Aorta (tissue), 5 donors: ENCODE measurements at regions not wholly inside any gene's neighbourhood (a gene's known extent, or its start where the extent isn't known, plus 50 kb on each side); places are given as distances from the start of the nearest gene placed in this dataset.
"Not testable (repeated sequence)": the region's sequence is repeated elsewhere in the genome, so short reads cannot be mapped to it uniquely, and the experiment has no call there.

Experiments used
- ATAC-seq: fragments of 200-7000 bp; cut with Tn5 transposase; one replicate; pipeline ENCODE4 v1.9.1; 2022; ENCODE audit warnings: moderate library complexity; ENCODE audit not compliant: low FRiP score
- DNase-seq, 2 donors: peaks; one replicate each; pipeline ENCODE4 v3.0.0-alpha.2; 2020
- H3K27ac ChIP-seq, 2 donors: one replicate each; pipeline ENCODE4 v1.5.1; 2013; ENCODE audit warnings: low read length in 2 of 2, mild to moderate bottlenecking in 2 of 2, moderate library complexity in 2 of 2, control low read depth in 1 of 2, inconsistent platforms in 1 of 2, low read depth in 1 of 2
- H3K27me3 ChIP-seq, 2 donors: one replicate each; pipeline ENCODE4 v1.6.1; 2013; ENCODE audit warnings: control low read depth in 1 of 2, low read length in 1 of 2, mild to moderate bottlenecking in 1 of 2, moderate library complexity in 1 of 2; ENCODE audit not compliant: insufficient read depth in 2 of 2, control insufficient read depth in 1 of 2
- H3K36me3 ChIP-seq, 2 donors: one replicate each; pipeline ENCODE4 v1.6.1; 2013; ENCODE audit warnings: control low read depth in 1 of 2, low read length in 1 of 2, mild to moderate bottlenecking in 1 of 2; ENCODE audit not compliant: insufficient read depth in 2 of 2, control insufficient read depth in 1 of 2
- H3K4me1 ChIP-seq, 2 donors: one replicate each; pipeline ENCODE4 v1.6.1; 2013; ENCODE audit warnings: low read length in 2 of 2, control low read depth in 1 of 2, mild to moderate bottlenecking in 1 of 2, moderate library complexity in 1 of 2; ENCODE audit not compliant: insufficient read depth in 2 of 2, control insufficient read depth in 1 of 2
- H3K4me3 ChIP-seq, 2 donors: one replicate each; pipeline ENCODE4 v1.5.1; 2013; ENCODE audit warnings: low read length in 2 of 2, control low read depth in 1 of 2, mild to moderate bottlenecking in 1 of 2
- H3K9me3 ChIP-seq: one replicate; pipeline ENCODE4 v1.6.1; 2013; ENCODE audit warnings: mild to moderate bottlenecking, low read length; ENCODE audit not compliant: control insufficient read depth
- WGBS, 2 donors: extraction: QIAGEN DNeasy Blood & Tissue Kit; methylation state at CpG; one replicate each; pipeline ENCODE4 v1.1.7; 2013; 5-methylcytosine and 5-hydroxymethylcytosine counted together
- intact Hi-C, 2 donors: fragments of 100-400 bp; cut with DNase I; formaldehyde crosslinking; loops; one replicate each; pipeline versions ENCODE4 v1.14.2 to v1.15.0; 2022
- donor health status: healthy with polysubstance abuse.
- donor health status: Bipolar disorder and iron deficiency.
- donor health status: DM: no; HTN: no; CAD: no.
- donor health status: DM: no; HTN: no; CAD: no.
- donor health status: DM: yes; HTN: yes; CAD: no.

- no peaks in the 10 kb centered on the region for H3K27me3 ChIP-seq
- ATAC-seq = peak; percentile 36
- no peaks in the 10 kb centered on the region for H3K36me3 ChIP-seq
- intact Hi-C loops = no loop called here
- whole genome bisulfite sequencing, 2 donors = 90 to 92% methylated on average over 21 of the region's 21 CpGs
- no peak overlapping the region for H3K4me3 ChIP-seq
- peak in 1 of 2 donors; percentile 70 for DNase-seq
- H3K4me1 ChIP-seq = no peaks in the 10 kb centered on the region
- H3K9me3 ChIP-seq = no peaks in the 10 kb centered on the region
- no peak overlapping the region for H3K27ac ChIP-seq
Measured at GRCh38 chr7:408751-409311, 110.8 kb downstream of the PDGFA start.

GRCh38 chr7:409339-410281, 110.0 kb downstream of the PDGFA start:
- H3K27me3 ChIP-seq = no peaks in the 10 kb centered on the region
- intact Hi-C loops = no loop called here
- no peaks in the 10 kb centered on the region for H3K36me3 ChIP-seq
- WGBS, 2 donors = 79 to 80% methylated on average over 34 of the region's 34 CpGs
- H3K4me1 ChIP-seq = no peaks in the 10 kb centered on the region
- H3K4me3 ChIP-seq = no peak overlapping the region
- peak; percentile 10 for ATAC-seq
- no peaks in the 10 kb centered on the region for H3K9me3 ChIP-seq
- peak; percentile 22 to 67 for DNase-seq
- H3K27ac ChIP-seq = no peak overlapping the region

- intact Hi-C loops = no loop called here
- Histone ChIP-seq H3K27me3 (no peaks in the 10 kb centered on the region), H3K4me1 (no peaks in the 10 kb centered on the region), H3K9me3 (no peaks in the 10 kb centered on the region), H3K4me3 (no peak overlapping the region), H3K36me3 (no peaks in the 10 kb centered on the region), H3K27ac (no peak overlapping the region)
- WGBS, 2 donors = 90 to 91% methylated on average over 20 of the region's 20 CpGs
- no peak for ATAC-seq
- DNase-seq = peak; percentile 40 to 55
Measured at GRCh38 chr7:410395-410910, 109.2 kb downstream of the PDGFA start.

GRCh38 chr7:411116-411515, 108.5 kb downstream of the PDGFA start:
- H3K27ac ChIP-seq, ATAC-seq, H3K9me3 ChIP-seq, H3K4me1 ChIP-seq, H3K4me3 ChIP-seq, H3K36me3 ChIP-seq, intact Hi-C loops, H3K27me3 ChIP-seq: not testable (repeated sequence)
- 91 to 95% methylated on average over 20 to 24 of the region's 24 CpGs for WGBS, 2 donors
- DNase-seq = peak in 1 of 2 donors; percentile 22

GRCh38 chr7:411677-412312, 107.9 kb downstream of the PDGFA start:
- no peaks in the 10 kb centered on the region for H3K27me3 ChIP-seq
- intact Hi-C loops = no loop called here
- H3K4me3 ChIP-seq = no peak overlapping the region
- H3K36me3 ChIP-seq = no peaks in the 10 kb centered on the region
- H3K4me1 ChIP-seq = no peaks in the 10 kb centered on the region
- 86% methylated on average over 29 of the region's 29 CpGs for WGBS, 2 donors
- DNase-seq = peak; percentile 32 to 34
- H3K9me3 ChIP-seq = no peaks in the 10 kb centered on the region
- ATAC-seq = no peak
- H3K27ac ChIP-seq = no peak overlapping the region

- intact Hi-C loops = no loop called here
- H3K4me1 ChIP-seq = no peaks in the 10 kb centered on the region
- H3K4me3 ChIP-seq = no peak overlapping the region
- ATAC-seq = no peak
- 96 to 98% methylated on average over 13 of the region's 13 CpGs for WGBS, 2 donors
- H3K27me3 ChIP-seq = no peaks in the 10 kb centered on the region
- no peak overlapping the region for H3K27ac ChIP-seq
- no peaks in the 10 kb centered on the region for H3K9me3 ChIP-seq
- peak; percentile 21 to 68 for DNase-seq
- H3K36me3 ChIP-seq = no peaks in the 10 kb centered on the region
Measured at GRCh38 chr7:412313-412710, 107.3 kb downstream of the PDGFA start.

- no peaks in the 10 kb centered on the region for H3K9me3 ChIP-seq
- WGBS, 2 donors = 95 to 96% methylated on average over 35 of the region's 35 CpGs
- no peaks in the 10 kb centered on the region for H3K36me3 ChIP-seq
- ATAC-seq (peak; percentile 37), DNase-seq (peak; percentile 36 to 63)
- no peak overlapping the region for H3K27ac ChIP-seq
- intact Hi-C loops = no loop called here
- no peak overlapping the region for H3K4me3 ChIP-seq
- no peaks in the 10 kb centered on the region for H3K27me3 ChIP-seq
- no peaks in the 10 kb centered on the region for H3K4me1 ChIP-seq
Measured at GRCh38 chr7:414681-415560, 104.7 kb downstream of the PDGFA start.
